ENCODE measurements at regions not wholly inside any gene's neighbourhood (a gene's known extent, or its start where the extent isn't known, plus 50 kb on each side); places are given as distances from the start of the nearest gene placed in this dataset.

GRCh38 chr6:149197482-149197881, 120.0 kb upstream of the TAB2 start:
- TF ChIP-seq CTCF (IDR thresholded peaks at IDR 0.05; ENCODE audit: control insufficient read depth, insufficient read depth, low read depth, low read length, missing control alignments) = no peak
- H3K4me3 ChIP-seq (ENCODE audit: control insufficient read depth, low read depth, low read length) = no peak overlapping the region

GRCh38 chr6:149198265-149198664, 119.2 kb upstream of the TAB2 start:
- TF ChIP-seq CTCF (IDR thresholded peaks at IDR 0.05; ENCODE audit: control insufficient read depth, insufficient read depth, low read depth, low read length, missing control alignments) = no peak
- DNase-seq (ENCODE audit: low read depth) = no peak
- H3K4me3 ChIP-seq (ENCODE audit: control insufficient read depth, low read depth, low read length) = no peak overlapping the region

More at GRCh38 chr6:149197482-149197881, 120.0 kb upstream of the TAB2 start:
- no peak for DNase-seq (ENCODE audit: low read depth)

- TF ChIP-seq CTCF (IDR thresholded peaks at IDR 0.05; ENCODE audit: control insufficient read depth, insufficient read depth, low read depth, low read length, missing control alignments) = no peak
Measured at GRCh38 chr6:149200282-149200945, 117.1 kb upstream of the TAB2 start.

GRCh38 chr6:149201068-149201655, 116.3 kb upstream of the TAB2 start:
- H3K4me3 ChIP-seq (ENCODE audit: control insufficient read depth, low read depth, low read length) = no peak overlapping the region
- DNase-seq (ENCODE audit: low read depth) = no peak
- TF ChIP-seq CTCF (IDR thresholded peaks at IDR 0.05; ENCODE audit: control insufficient read depth, insufficient read depth, low read depth, low read length, missing control alignments) = no peak

More at GRCh38 chr6:149200282-149200945, 117.1 kb upstream of the TAB2 start:
- H3K4me3 ChIP-seq (ENCODE audit: control insufficient read depth, low read depth, low read length) = no peak overlapping the region
- DNase-seq (ENCODE audit: low read depth) = no peak

GRCh38 chr6:149202100-149202499, 115.4 kb upstream of the TAB2 start:
- no peak overlapping the region for H3K4me3 ChIP-seq (ENCODE audit: control insufficient read depth, low read depth, low read length)
- no peak for TF ChIP-seq CTCF (IDR thresholded peaks at IDR 0.05; ENCODE audit: control insufficient read depth, insufficient read depth, low read depth, low read length, missing control alignments)
- no peak for DNase-seq (ENCODE audit: low read depth)

- no peak for DNase-seq (ENCODE audit: low read depth)
- no peak for TF ChIP-seq CTCF (IDR thresholded peaks at IDR 0.05; ENCODE audit: control insufficient read depth, insufficient read depth, low read depth, low read length, missing control alignments)
Measured at GRCh38 chr6:149202952-149203351, 114.6 kb upstream of the TAB2 start.

More at GRCh38 chr6:149202952-149203351, 114.6 kb upstream of the TAB2 start:
- H3K4me3 ChIP-seq (ENCODE audit: control insufficient read depth, low read depth, low read length) = no peak overlapping the region
